GM19328 (cell line): ENCODE measurements at regions not wholly inside any gene's neighbourhood (a gene's known extent, or its start where the extent isn't known, plus 50 kb on each side); places are given as distances from the start of the nearest gene placed in this dataset.
"Not testable (repeated sequence)": the region's sequence is repeated elsewhere in the genome, so short reads cannot be mapped to it uniquely, and the experiment has no call there.

Experiments
- ATAC-seq: cut with Tn5 transposase; IDR thresholded peaks from one replicate; pipeline ENCODE4 v1.9.1; 2021; ENCODE audit warnings: mild to moderate bottlenecking, moderate library complexity; ENCODE audit not compliant: unreplicated experiment

DNA sequence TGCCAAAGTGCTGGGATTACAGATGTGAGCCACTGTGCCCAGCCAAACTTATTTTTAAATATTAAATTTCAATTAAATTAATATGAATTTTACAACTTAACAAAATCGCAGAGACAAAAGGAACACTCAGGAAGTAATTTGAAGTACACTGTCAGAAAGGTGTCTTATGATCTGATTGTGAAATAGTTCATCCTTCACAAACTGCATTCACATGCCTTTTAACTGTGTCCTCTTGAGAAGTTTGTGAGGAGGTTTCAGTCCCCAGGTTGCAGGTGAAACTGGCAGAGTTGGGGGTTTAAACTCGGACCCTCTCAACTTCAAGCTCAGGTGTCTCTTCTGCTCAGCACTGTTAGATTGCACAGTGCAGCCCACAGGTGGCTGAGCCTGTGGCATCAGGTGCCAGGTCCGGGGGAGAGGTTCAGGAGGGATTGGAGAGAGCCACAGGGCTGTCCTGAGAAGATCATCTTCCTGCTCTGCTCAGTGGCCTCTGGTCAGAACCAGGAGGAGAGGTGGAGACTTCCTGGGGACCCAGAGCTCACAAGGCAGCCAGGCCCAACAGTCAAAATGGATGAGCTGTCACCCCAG lies 152.3 kb upstream of the RAB4A start:
- ATAC-seq = no peak

GRCh38 chr1:229119161-229119560 lies 151.8 kb upstream of the RAB4A start:
- no peak for ATAC-seq

- ATAC-seq = no peak
These were observed 151.0 kb upstream of the RAB4A start for GRCh38 chr1:229119876-229120275.

- no peak for ATAC-seq
These were observed 149.0 kb upstream of the RAB4A start for GRCh38 chr1:229121845-229122436.

- ATAC-seq = no peak
These were observed 148.3 kb upstream of the RAB4A start for GRCh38 chr1:229122606-229123005.

GRCh38 chr1:229124116-229124515 lies 146.8 kb upstream of the RAB4A start:
- ATAC-seq = no peak

DNA sequence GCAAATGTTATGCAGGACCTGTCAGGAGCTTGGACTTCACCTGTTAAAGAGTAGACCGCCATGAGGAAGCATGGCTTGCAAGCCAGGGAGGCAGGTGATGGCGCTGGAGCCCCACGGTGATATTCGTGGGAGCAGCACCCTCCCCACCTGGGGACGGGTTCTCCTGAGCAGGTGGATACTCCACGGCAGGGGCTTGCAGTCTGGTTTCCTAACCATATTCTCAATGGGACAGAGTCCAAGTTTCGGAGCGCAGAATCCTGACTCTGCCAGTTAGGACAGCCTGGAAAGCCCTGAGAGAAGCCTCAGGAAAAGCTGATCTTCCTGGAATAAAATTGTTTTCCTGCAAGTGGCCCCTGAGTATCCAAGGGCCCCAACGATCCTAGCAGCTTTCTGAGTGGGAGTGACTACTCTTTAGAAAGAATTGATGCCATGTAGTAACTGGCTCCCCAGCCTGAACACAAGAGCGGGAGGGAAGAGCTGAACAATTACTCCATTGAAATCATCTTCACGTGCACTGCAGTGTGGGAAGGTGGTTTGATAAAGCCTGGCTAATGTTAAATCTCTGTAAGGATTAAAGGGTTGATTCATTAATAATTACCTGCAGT lies 146.3 kb upstream of the RAB4A start:
- ATAC-seq = no peak

- no peak for ATAC-seq
These were observed 143.6 kb upstream of the RAB4A start for GRCh38 chr1:229127301-229127700.

GRCh38 chr1:229128066-229128608 lies 142.8 kb upstream of the RAB4A start:
- ATAC-seq = no peak

GRCh38 chr1:229129301-229130027 lies 141.4 kb upstream of the RAB4A start:
- no peak for ATAC-seq

DNA sequence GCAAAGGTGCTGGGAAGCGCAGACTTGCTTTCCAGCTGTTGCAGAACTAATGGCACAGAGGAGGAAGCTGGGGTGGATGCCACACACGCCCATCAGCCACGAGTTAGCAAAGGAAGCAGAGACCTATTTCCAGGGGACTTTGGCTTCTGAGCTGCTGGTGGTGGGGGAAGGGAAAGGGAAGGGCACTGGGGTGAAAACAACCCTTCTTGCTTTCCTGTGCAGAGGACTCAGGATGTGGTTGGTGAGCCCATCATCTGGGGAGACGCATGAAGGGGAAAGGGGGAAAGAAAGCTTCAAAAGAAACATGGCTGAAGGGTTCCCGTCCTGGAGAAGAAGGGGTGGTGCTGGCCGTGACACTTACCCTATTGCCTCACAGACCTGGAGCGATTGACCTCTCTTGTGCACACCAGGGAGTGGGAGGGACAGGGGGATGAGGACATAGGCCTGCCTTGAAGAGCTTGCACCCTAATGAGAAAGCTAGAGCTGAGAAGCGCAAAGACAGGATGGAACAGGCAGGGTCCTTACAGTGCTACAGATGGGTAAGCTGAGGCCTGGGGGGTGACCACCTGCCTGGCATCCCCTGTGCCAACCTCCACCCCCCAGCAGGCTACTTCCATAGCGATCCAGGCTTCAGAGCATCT lies 140.8 kb upstream of the RAB4A start:
- ATAC-seq = no peak

GRCh38 chr1:229131243-229132105 lies 139.4 kb upstream of the RAB4A start:
- ATAC-seq = no peak

- no peak for ATAC-seq
These were observed 138.8 kb upstream of the RAB4A start for GRCh38 chr1:229132106-229132443.

GRCh38 chr1:229132706-229133105 lies 138.2 kb upstream of the RAB4A start:
- ATAC-seq = no peak

- no peak for ATAC-seq
These were observed 137.8 kb upstream of the RAB4A start for GRCh38 chr1:229133151-229133550.

- ATAC-seq = no peak
These were observed 137.1 kb upstream of the RAB4A start for GRCh38 chr1:229133811-229134210.

- ATAC-seq = not testable (repeated sequence)
These were observed 136.3 kb upstream of the RAB4A start for GRCh38 chr1:229134381-229135217.

DNA sequence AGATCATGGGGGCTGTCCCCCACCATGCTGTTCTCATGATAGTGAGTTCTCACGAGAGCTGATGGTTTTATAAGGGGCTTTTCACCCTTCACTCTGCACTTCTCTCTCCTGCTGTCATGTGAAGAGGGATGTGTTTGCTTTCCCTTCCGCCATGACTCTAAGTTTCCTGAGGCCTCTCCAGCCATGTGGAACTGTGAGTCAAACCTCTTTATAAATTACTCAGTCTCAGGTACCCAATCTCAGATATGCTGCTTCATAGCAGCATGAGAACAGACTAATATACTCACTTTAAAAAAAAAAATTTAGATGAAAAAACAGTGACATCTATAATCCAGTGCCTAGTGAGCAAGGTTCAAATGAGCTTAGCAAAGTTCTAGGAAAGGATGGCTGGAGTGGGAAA lies 135.1 kb upstream of the RAB4A start:
- no peak for ATAC-seq

DNA sequence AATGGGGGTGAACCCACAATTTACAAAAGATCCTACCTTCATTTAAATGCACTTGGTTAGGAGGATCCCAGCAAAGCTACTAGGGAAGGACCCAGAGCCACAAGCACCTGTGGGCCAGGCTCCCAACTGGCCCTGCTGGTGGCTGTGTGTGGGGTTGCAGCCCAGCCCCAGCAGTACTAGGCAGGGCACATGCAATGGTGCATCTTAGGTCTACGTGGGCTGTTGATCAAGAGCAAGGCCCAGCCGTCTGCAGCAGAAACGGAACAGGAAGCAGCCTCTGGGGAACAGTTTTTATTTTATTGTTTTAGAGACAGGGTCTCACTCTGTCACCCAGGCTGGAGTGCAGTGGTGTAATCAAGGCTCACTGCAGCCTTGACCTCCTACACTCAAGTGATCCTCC lies 134.1 kb upstream of the RAB4A start:
- ATAC-seq = no peak

GRCh38 chr1:229137271-229137670 lies 133.6 kb upstream of the RAB4A start:
- ATAC-seq = no peak
